B cell (primary cell): ENCODE measurements at regions not wholly inside any gene's neighbourhood (a gene's known extent, or its start where the extent isn't known, plus 50 kb on each side); places are given as distances from the start of the nearest gene placed in this dataset.

Source experiments
- ATAC-seq: fragments of 200-7000 bp; cut with Tn5 transposase; one replicate; pipeline ENCODE4 v1.10.0; 2021; ENCODE audit warnings: low read depth, mild to moderate bottlenecking, moderate number of reproducible peaks, moderate library complexity
- CTCF ChIA-PET: fragments of 350-600 bp; sonication (Branson Sonifier 250); formaldehyde crosslinking; loops from one replicate; lab custom pipeline; 2021; ENCODE audit warnings: antibody characterized with exemption, inconsistent platforms; lab: Charles Lee
- POLR2A ChIA-PET: fragments of 350-600 bp; sonication (Branson Sonifier 250); formaldehyde crosslinking; loops from one replicate; lab custom pipeline; 2021; ENCODE audit warnings: antibody characterized with exemption; lab: Charles Lee
- DNase-seq: peaks from one replicate; pipeline ENCODE4 v3.0.0; 2013
- H2AFZ ChIP-seq: 2 replicates; pipeline ENCODE4 v1.6.1; 2012; ENCODE audit warnings: mild to moderate bottlenecking, low read depth, low read length; ENCODE audit not compliant: insufficient read depth, poor library complexity, severe bottlenecking
- H3K27ac ChIP-seq, 2 donors: 1 replicate in 1 of 2; 2 replicates in 1 of 2; pipeline ENCODE4 v1.5.1; 2012 to 2013; ENCODE audit warnings: low read length in 2 of 2, mild to moderate bottlenecking in 2 of 2, moderate library complexity in 1 of 2
- H3K27me3 ChIP-seq, 4 experiments: fragments of 200-600 bp in 1 of 4; sonication (generic) in 1 of 4; replicated peaks in 1 of 4; 1 replicate in 2 of 4; 2 replicates in 2 of 4; pipeline versions ENCODE4 v1.6.1 to v1.7.0; 2013 to 2016; ENCODE audit warnings: low read length in 3 of 4, mild to moderate bottlenecking in 2 of 4, mixed read lengths in 1 of 4, moderate library complexity in 1 of 4; ENCODE audit not compliant: insufficient read depth in 4 of 4, control insufficient read depth in 3 of 4; ENCODE audit errors: control extremely low read depth in 1 of 4
- H3K36me3 ChIP-seq, 2 experiments: replicated peaks in 1 of 2; 1 replicate in 1 of 2; 2 replicates in 1 of 2; pipeline versions ENCODE4 v1.6.1 to v1.7.1; 2013; ENCODE audit warnings: low read length in 1 of 2; ENCODE audit not compliant: insufficient read depth in 2 of 2, control insufficient read depth in 1 of 2; ENCODE audit errors: control extremely low read depth in 1 of 2, extremely low read depth in 1 of 2
- H3K4me1 ChIP-seq, 2 donors: fragments of 200-600 bp in 1 of 2; sonication (generic) in 1 of 2; 1 replicate in 1 of 2; 2 replicates in 1 of 2; pipeline versions ENCODE4 v1.5.1 to v1.6.1; 2013 to 2017; ENCODE audit warnings: low read length in 2 of 2; ENCODE audit not compliant: control insufficient read depth in 2 of 2, insufficient read depth in 2 of 2
- H3K4me2 ChIP-seq: replicated peaks from 2 replicates; pipeline ENCODE3; 2012; ENCODE audit warnings: mild to moderate bottlenecking, low read depth, low read length; ENCODE audit not compliant: poor library complexity, severe bottlenecking
- H3K4me3 ChIP-seq, 5 experiments: fragments of 200-600 bp in 1 of 5; sonication (generic) in 1 of 5; 1 replicate in 3 of 5; 2 replicates in 2 of 5; pipeline versions ENCODE4 v1.5.1 to v1.7.0; 2011 to 2016; ENCODE audit warnings: low read length in 4 of 5, mild to moderate bottlenecking in 4 of 5, low read depth in 2 of 5, control low read depth in 1 of 5, moderate library complexity in 1 of 5; ENCODE audit not compliant: insufficient read depth in 1 of 5; ENCODE audit errors: control extremely low read depth in 1 of 5, extremely low read depth in 1 of 5
- H3K79me2 ChIP-seq: fragments of 200-600 bp; sonication (generic); one replicate; pipeline ENCODE4 v1.6.0; 2016; ENCODE audit warnings: low read length; ENCODE audit not compliant: control insufficient read depth, insufficient read depth
- H3K9ac ChIP-seq: fragments of 200-600 bp; sonication (generic); 2 replicates; pipeline ENCODE4 v1.6.1; 2017; ENCODE audit warnings: mild to moderate bottlenecking, low read length, moderate library complexity
- H3K9me3 ChIP-seq, 3 donors: one replicate each; pipeline versions ENCODE4 v1.6.1 to v1.7.1; 2013; ENCODE audit warnings: low read length in 2 of 3; ENCODE audit not compliant: control insufficient read depth in 2 of 3, insufficient read depth in 1 of 3; ENCODE audit errors: control extremely low read depth in 1 of 3
- H4K20me1 ChIP-seq: 2 replicates; pipeline ENCODE4 v1.6.0; 2012; ENCODE audit warnings: mild to moderate bottlenecking, low read length; ENCODE audit not compliant: insufficient read depth, control insufficient read depth, poor library complexity, severe bottlenecking
- H3K27ac Mint-ChIP-seq: one replicate; pipeline ENCODE4 v1.8.0; 2021; ENCODE audit warnings: mixed read lengths
- H3K27me3 Mint-ChIP-seq: one replicate; pipeline ENCODE4 v1.8.0; 2021; ENCODE audit warnings: mixed read lengths
- H3K4me1 Mint-ChIP-seq: one replicate; pipeline ENCODE4 v1.8.0; 2021; ENCODE audit warnings: mixed read lengths
- H3K4me3 Mint-ChIP-seq: one replicate; pipeline ENCODE4 v1.8.0; 2021; ENCODE audit warnings: mixed read lengths
- H3K9me3 Mint-ChIP-seq: one replicate; pipeline ENCODE4 v1.8.0; 2022; ENCODE audit warnings: mixed read lengths; ENCODE audit not compliant: insufficient read depth
- EZH2 ChIP-seq: IDR thresholded peaks from 2 replicates; pipeline ENCODE4 v1.6.1; 2012; ENCODE audit warnings: borderline replicate concordance, low read depth, mild to moderate bottlenecking, moderate library complexity, low read length; ENCODE audit not compliant: insufficient read depth, poor library complexity, severe bottlenecking
- WGBS: methylation state at CpG from one replicate; pipeline ENCODE4 v1.1.5; 2013; ENCODE audit warnings: missing lambda C conversion rate; ENCODE audit not compliant: insufficient coverage; 5-methylcytosine and 5-hydroxymethylcytosine counted together
- intact Hi-C: fragments of 100-400 bp; cut with micrococcal nuclease; formaldehyde crosslinking; loops from one replicate; pipeline ENCODE4 v1.10.0; 2022
- TF ChIP-seq, protein P1 (sequence below): fragments of 200-600 bp; IDR thresholded peaks from one replicate; pipeline ENCODE4 v1.8.0; 2022; ENCODE audit warnings: antibody characterized with exemption, mild to moderate bottlenecking

GRCh38 chr1:199759268-199759730 lies 268.2 kb upstream of the NR5A2 start:
- ATAC-seq (no peak), DNase-seq (no peak)
- Histone ChIP-seq H3K4me1 (no peaks in the 10 kb centered on the region), H4K20me1 (no peaks in the 10 kb centered on the region), H3K36me3 (no peaks in the 10 kb centered on the region), H3K4me3 (no peak overlapping the region), H3K27ac (no peak overlapping the region), H3K9me3 (peaks cover 0 to 1% (median 0%) of the 10 kb centered on the region in 3 donors), H3K27me3 (peaks cover 0 to 3% (median 3%) of the 10 kb centered on the region in 4 experiments), H3K4me2 (no peak overlapping the region), H3K79me2 (no peaks in the 10 kb centered on the region), H2AFZ (no peak overlapping the region), H3K9ac (no peak overlapping the region)
- Mint-ChIP-seq H3K27me3 (peaks cover 48% of the 10 kb centered on the region), H3K27ac (no peak overlapping the region), H3K9me3 (no peaks in the 10 kb centered on the region), H3K4me3 (no peak overlapping the region), H3K4me1 (no peaks in the 10 kb centered on the region)
- ChIA-PET POLR2A (no interaction called here), CTCF (no interaction called here)
- TF ChIP-seq EZH2: no peak
- TF ChIP-seq, protein P1, sequence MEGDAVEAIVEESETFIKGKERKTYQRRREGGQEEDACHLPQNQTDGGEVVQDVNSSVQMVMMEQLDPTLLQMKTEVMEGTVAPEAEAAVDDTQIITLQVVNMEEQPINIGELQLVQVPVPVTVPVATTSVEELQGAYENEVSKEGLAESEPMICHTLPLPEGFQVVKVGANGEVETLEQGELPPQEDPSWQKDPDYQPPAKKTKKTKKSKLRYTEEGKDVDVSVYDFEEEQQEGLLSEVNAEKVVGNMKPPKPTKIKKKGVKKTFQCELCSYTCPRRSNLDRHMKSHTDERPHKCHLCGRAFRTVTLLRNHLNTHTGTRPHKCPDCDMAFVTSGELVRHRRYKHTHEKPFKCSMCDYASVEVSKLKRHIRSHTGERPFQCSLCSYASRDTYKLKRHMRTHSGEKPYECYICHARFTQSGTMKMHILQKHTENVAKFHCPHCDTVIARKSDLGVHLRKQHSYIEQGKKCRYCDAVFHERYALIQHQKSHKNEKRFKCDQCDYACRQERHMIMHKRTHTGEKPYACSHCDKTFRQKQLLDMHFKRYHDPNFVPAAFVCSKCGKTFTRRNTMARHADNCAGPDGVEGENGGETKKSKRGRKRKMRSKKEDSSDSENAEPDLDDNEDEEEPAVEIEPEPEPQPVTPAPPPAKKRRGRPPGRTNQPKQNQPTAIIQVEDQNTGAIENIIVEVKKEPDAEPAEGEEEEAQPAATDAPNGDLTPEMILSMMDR: no peak
- intact Hi-C loops: no loop called here
- 90% methylated on average over 2 of the region's 3 CpGs for WGBS

- no CpG with 5 or more reads among the region's 5 CpGs for WGBS
- POLR2A ChIA-PET: no interaction called here
- Mint-ChIP-seq H3K27ac (no peak overlapping the region), H3K27me3 (peaks cover 40% of the 10 kb centered on the region), H3K4me3 (no peak overlapping the region), H3K9me3 (peaks cover 9% of the 10 kb centered on the region), H3K4me1 (no peaks in the 10 kb centered on the region)
- H4K20me1 ChIP-seq: no peaks in the 10 kb centered on the region
- no peaks in the 10 kb centered on the region for H3K79me2 ChIP-seq
- H3K4me3 ChIP-seq: no peak overlapping the region
- no peak for TF ChIP-seq EZH2
- TF ChIP-seq, protein P1: no peak
- ATAC-seq (no peak), DNase-seq (no peak)
- H2AFZ ChIP-seq: no peak overlapping the region
- H3K4me1 ChIP-seq: no peaks in the 10 kb centered on the region
- CTCF ChIA-PET: no interaction called here
- intact Hi-C loops: no loop called here
- H3K36me3 ChIP-seq: no peaks in the 10 kb centered on the region
- H3K9me3 ChIP-seq: peaks cover 0 to 10% (median 6%) of the 10 kb centered on the region in 3 donors
- no peak overlapping the region for H3K9ac ChIP-seq
- no peak overlapping the region for H3K4me2 ChIP-seq
- no peak overlapping the region for H3K27ac ChIP-seq
- H3K27me3 ChIP-seq: peaks cover 0 to 3% (median 1%) of the 10 kb centered on the region in 4 experiments
These were observed 264.9 kb upstream of the NR5A2 start for GRCh38 chr1:199762572-199762971.
